ENCODE measurements at regions not wholly inside any gene's neighbourhood (a gene's known extent, or its start where the extent isn't known, plus 50 kb on each side); places are given as distances from the start of the nearest gene placed in this dataset.

GRCh38 chr2:121134728-121135127, 150.3 kb downstream of the TFCP2L1 start:
- no peak for TF ChIP-seq CTCF (IDR thresholded peaks at IDR 0.05)
- TF ChIP-seq POLR2A (IDR thresholded peaks at IDR 0.05), result no peak
